Stimulated activated naive CD8-positive, alpha-beta T cell treated with anti-CD3 and anti-CD28 coated beads, Interleukin-15, amount 100 ng/mL, for 72 hours (primary cell): ENCODE measurements at regions not wholly inside any gene's neighbourhood (a gene's known extent, or its start where the extent isn't known, plus 50 kb on each side); places are given as distances from the start of the nearest gene placed in this dataset.

Source experiments
- ATAC-seq: fragments of 150-1000 bp; cut with Tn5 transposase; 2 replicates; pipeline ENCODE4 v1.10.0; 2021; ENCODE audit warnings: mild to moderate bottlenecking, moderate library complexity
- DNase-seq, 2 donors: peaks; one replicate each; pipeline ENCODE4 v3.0.0; 2021 to 2022
- H3K27ac Mint-ChIP-seq, 2 donors: one replicate each; pipeline ENCODE4 v1.8.0; 2022; ENCODE audit warnings: mild to moderate bottlenecking in 2 of 2, mixed read lengths in 2 of 2, moderate library complexity in 2 of 2
- H3K27me3 Mint-ChIP-seq: one replicate; pipeline ENCODE4 v1.8.0; 2022; ENCODE audit warnings: mixed read lengths
- H3K4me1 Mint-ChIP-seq: one replicate; pipeline ENCODE4 v1.8.0; 2022; ENCODE audit warnings: mild to moderate bottlenecking, mixed read lengths
- H3K4me3 Mint-ChIP-seq, 2 donors: one replicate each; pipeline ENCODE4 v1.8.0; 2022; ENCODE audit warnings: mild to moderate bottlenecking in 2 of 2, mixed read lengths in 2 of 2, moderate library complexity in 1 of 2
- H3K9me3 Mint-ChIP-seq, 2 donors: one replicate each; pipeline ENCODE4 v1.8.0; 2022; ENCODE audit warnings: mixed read lengths in 2 of 2

- Mint-ChIP-seq H3K4me3 (no peak overlapping the region), H3K27me3 (no peaks in the 10 kb centered on the region), H3K4me1 (no peaks in the 10 kb centered on the region), H3K9me3 (no peaks in the 10 kb centered on the region), H3K27ac (no peak overlapping the region)
- DNase-seq (no peak), ATAC-seq (no peak)
Measured at GRCh38 chr12:116461060-116461459, 98.1 kb upstream of the MAP1LC3B2 start.

- Mint-ChIP-seq H3K27me3 (no peaks in the 10 kb centered on the region), H3K4me1 (no peaks in the 10 kb centered on the region), H3K9me3 (no peaks in the 10 kb centered on the region), H3K27ac (no peak overlapping the region), H3K4me3 (no peak overlapping the region)
- ATAC-seq, result no peak
- no peak for DNase-seq
Measured at GRCh38 chr12:116463366-116463765, 95.8 kb upstream of the MAP1LC3B2 start.

- DNase-seq (no peak), ATAC-seq (no peak)
- Mint-ChIP-seq H3K27ac (no peak overlapping the region), H3K4me1 (no peaks in the 10 kb centered on the region), H3K9me3 (no peaks in the 10 kb centered on the region), H3K27me3 (no peaks in the 10 kb centered on the region), H3K4me3 (no peak overlapping the region)
Measured at GRCh38 chr12:116465407-116465806, 93.8 kb upstream of the MAP1LC3B2 start.

GRCh38 chr12:116465856-116466255 lies 93.3 kb upstream of the MAP1LC3B2 start:
- H3K27me3 Mint-ChIP-seq, result no peaks in the 10 kb centered on the region
- ATAC-seq, result no peak
- no peaks in the 10 kb centered on the region for H3K9me3 Mint-ChIP-seq
- no peaks in the 10 kb centered on the region for H3K4me1 Mint-ChIP-seq
- DNase-seq, result no peak
- H3K27ac Mint-ChIP-seq, result no peak overlapping the region
- no peak overlapping the region for H3K4me3 Mint-ChIP-seq

- ATAC-seq, result no peak
- Mint-ChIP-seq H3K27me3 (no peaks in the 10 kb centered on the region), H3K9me3 (no peaks in the 10 kb centered on the region), H3K27ac (no peak overlapping the region), H3K4me3 (no peak overlapping the region), H3K4me1 (no peaks in the 10 kb centered on the region)
- no peak for DNase-seq
Measured at GRCh38 chr12:116466536-116466935, 92.6 kb upstream of the MAP1LC3B2 start.

GRCh38 chr12:116469344-116469743 lies 89.8 kb upstream of the MAP1LC3B2 start:
- Mint-ChIP-seq H3K9me3 (peaks cover 0 to 11% of the 10 kb centered on the region in 2 donors), H3K4me3 (no peak overlapping the region), H3K27me3 (no peaks in the 10 kb centered on the region), H3K27ac (peak overlapping the region in 1 of 2 donors; percentile 52), H3K4me1 (no peaks in the 10 kb centered on the region)
- ATAC-seq, result no peak
- DNase-seq, result no peak

- Mint-ChIP-seq H3K27ac (no peak overlapping the region), H3K4me1 (no peaks in the 10 kb centered on the region), H3K27me3 (no peaks in the 10 kb centered on the region), H3K4me3 (no peak overlapping the region), H3K9me3 (peaks cover 8 to 23% of the 10 kb centered on the region in 2 donors)
- DNase-seq (no peak), ATAC-seq (no peak)
Measured at GRCh38 chr12:116471544-116471943, 87.6 kb upstream of the MAP1LC3B2 start.

GRCh38 chr12:116472193-116472592 lies 87.0 kb upstream of the MAP1LC3B2 start:
- Mint-ChIP-seq H3K9me3 (peaks cover 9 to 26% of the 10 kb centered on the region in 2 donors), H3K4me1 (no peaks in the 10 kb centered on the region), H3K27me3 (no peaks in the 10 kb centered on the region), H3K27ac (no peak overlapping the region), H3K4me3 (no peak overlapping the region)
- DNase-seq (no peak), ATAC-seq (no peak)

- H3K4me3 Mint-ChIP-seq, result no peak overlapping the region
- no peaks in the 10 kb centered on the region for H3K4me1 Mint-ChIP-seq
Measured at GRCh38 chr12:116473416-116473815, 85.8 kb upstream of the MAP1LC3B2 start.

GRCh38 chr12:116474331-116474730 lies 84.8 kb upstream of the MAP1LC3B2 start:
- Mint-ChIP-seq H3K4me1 (no peaks in the 10 kb centered on the region), H3K27ac (no peak overlapping the region), H3K4me3 (no peak overlapping the region), H3K9me3 (peaks cover 9 to 31% of the 10 kb centered on the region in 2 donors), H3K27me3 (no peaks in the 10 kb centered on the region)
- no peak for ATAC-seq
- DNase-seq, result no peak

More at GRCh38 chr12:116473416-116473815, 85.8 kb upstream of the MAP1LC3B2 start:
- no peak overlapping the region for H3K27ac Mint-ChIP-seq
- DNase-seq (no peak), ATAC-seq (no peak)
- peaks cover 9 to 29% of the 10 kb centered on the region in 2 donors for H3K9me3 Mint-ChIP-seq
- H3K27me3 Mint-ChIP-seq, result no peaks in the 10 kb centered on the region

GRCh38 chr12:116474899-116475298 lies 84.3 kb upstream of the MAP1LC3B2 start:
- H3K27me3 Mint-ChIP-seq, result no peaks in the 10 kb centered on the region
- no peak overlapping the region for H3K27ac Mint-ChIP-seq
- no peak overlapping the region for H3K4me3 Mint-ChIP-seq
- DNase-seq (no peak), ATAC-seq (no peak)
- H3K9me3 Mint-ChIP-seq, result peaks cover 9 to 31% of the 10 kb centered on the region in 2 donors
- H3K4me1 Mint-ChIP-seq, result no peaks in the 10 kb centered on the region

- no peak overlapping the region for H3K4me3 Mint-ChIP-seq
- DNase-seq, result no peak
- no peak overlapping the region for H3K27ac Mint-ChIP-seq
- peaks cover 9 to 31% of the 10 kb centered on the region in 2 donors for H3K9me3 Mint-ChIP-seq
- peaks cover 6% of the 10 kb centered on the region for H3K4me1 Mint-ChIP-seq
- ATAC-seq, result no peak
- H3K27me3 Mint-ChIP-seq, result no peaks in the 10 kb centered on the region
Measured at GRCh38 chr12:116476227-116476822, 82.9 kb upstream of the MAP1LC3B2 start.

- Mint-ChIP-seq H3K4me3 (no peak overlapping the region), H3K4me1 (peaks cover 6% of the 10 kb centered on the region), H3K27ac (no peak overlapping the region), H3K9me3 (peaks cover 9 to 30% of the 10 kb centered on the region in 2 donors), H3K27me3 (no peaks in the 10 kb centered on the region)
- ATAC-seq (no peak), DNase-seq (no peak)
Measured at GRCh38 chr12:116478243-116478773, 80.9 kb upstream of the MAP1LC3B2 start.

GRCh38 chr12:116480210-116480810 lies 78.9 kb upstream of the MAP1LC3B2 start:
- Mint-ChIP-seq H3K9me3 (peaks cover 9 to 18% of the 10 kb centered on the region in 2 donors), H3K27me3 (no peaks in the 10 kb centered on the region), H3K4me3 (no peak overlapping the region), H3K27ac (peak overlapping the region in 1 of 2 donors; percentile 2), H3K4me1 (peaks cover 6% of the 10 kb centered on the region)
- ATAC-seq, result no peak
- DNase-seq, result no peak

GRCh38 chr12:116481726-116482125 lies 77.5 kb upstream of the MAP1LC3B2 start:
- no peak for ATAC-seq
- Mint-ChIP-seq H3K27me3 (no peaks in the 10 kb centered on the region), H3K27ac (no peak overlapping the region), H3K4me3 (no peak overlapping the region), H3K4me1 (peaks cover 6% of the 10 kb centered on the region), H3K9me3 (peaks cover under 1 to 8% of the 10 kb centered on the region in 2 donors)
- DNase-seq, result no peak

- H3K9me3 Mint-ChIP-seq, result peaks cover 5 to 12% of the 10 kb centered on the region in 2 donors
- ATAC-seq (no peak), DNase-seq (no peak)
- H3K4me3 Mint-ChIP-seq, result no peak overlapping the region
- no peak overlapping the region for H3K27ac Mint-ChIP-seq
- H3K27me3 Mint-ChIP-seq, result no peaks in the 10 kb centered on the region
- peaks cover 6% of the 10 kb centered on the region for H3K4me1 Mint-ChIP-seq
Measured at GRCh38 chr12:116482179-116482578, 77.0 kb upstream of the MAP1LC3B2 start.
